KMS-11 (cell line): ENCODE measurements at regions not wholly inside any gene's neighbourhood (a gene's known extent, or its start where the extent isn't known, plus 50 kb on each side); places are given as distances from the start of the nearest gene placed in this dataset.
"Not testable (repeated sequence)": the region's sequence is repeated elsewhere in the genome, so short reads cannot be mapped to it uniquely, and the experiment has no call there.

Experiments
- H2AFZ ChIP-seq: fragments of 200-600 bp; sonication (generic); 2 replicates; pipeline ENCODE4 v1.6.1; 2016; ENCODE audit warnings: antibody characterized with exemption, mixed run types, low read depth
- H3K27ac ChIP-seq: fragments of 200-600 bp; sonication (generic); 2 replicates; pipeline ENCODE4 v1.6.1; 2016; ENCODE audit warnings: mild to moderate bottlenecking, mixed run types
- H3K27me3 ChIP-seq: fragments of 200-600 bp; sonication (generic); 2 replicates; pipeline ENCODE4 v1.6.1; 2017; ENCODE audit warnings: mild to moderate bottlenecking, low read depth, mixed run types, moderate library complexity; ENCODE audit not compliant: insufficient read depth
- H3K36me3 ChIP-seq: fragments of 200-600 bp; sonication (generic); 2 replicates; pipeline ENCODE4 v1.6.1; 2017; ENCODE audit warnings: mild to moderate bottlenecking, mixed run types; ENCODE audit not compliant: insufficient read depth
- H3K4me1 ChIP-seq: fragments of 200-600 bp; sonication (generic); 2 replicates; pipeline ENCODE4 v1.6.1; 2016; ENCODE audit warnings: mild to moderate bottlenecking, low read depth, mixed run types; ENCODE audit not compliant: poor library complexity, severe bottlenecking
- H3K4me2 ChIP-seq: fragments of 200-600 bp; sonication (generic); 2 replicates; pipeline ENCODE4 v1.7.0; 2016; ENCODE audit warnings: mild to moderate bottlenecking, mixed run types
- H3K4me3 ChIP-seq: fragments of 200-600 bp; sonication (generic); IDR thresholded peaks from 2 replicates; pipeline ENCODE4 v1.6.1; 2017; ENCODE audit warnings: low read depth, low read length, mixed read lengths; ENCODE audit not compliant: insufficient read depth
- H3K79me2 ChIP-seq: fragments of 200-600 bp; sonication (generic); 2 replicates; pipeline ENCODE4 v1.6.1; 2016; ENCODE audit warnings: low read depth, mixed run types; ENCODE audit not compliant: insufficient read depth
- H3K9ac ChIP-seq: fragments of 200-600 bp; sonication (generic); 2 replicates; pipeline ENCODE4 v1.6.1; 2016; ENCODE audit warnings: mild to moderate bottlenecking, mixed run types
- H4K20me1 ChIP-seq: fragments of 200-600 bp; sonication (generic); 2 replicates; pipeline ENCODE4 v1.6.1; 2016; ENCODE audit warnings: mild to moderate bottlenecking, mixed run types; ENCODE audit not compliant: insufficient read depth
- TF ChIP-seq, protein P1 (sequence below): fragments of 200-600 bp; sonication (generic); conservative IDR thresholded peaks from 2 replicates; pipeline ENCODE4 v1.6.1; 2017; ENCODE audit warnings: low read depth, mild to moderate bottlenecking, antibody characterized with exemption, low read length, moderate library complexity, mixed read lengths

DNA sequence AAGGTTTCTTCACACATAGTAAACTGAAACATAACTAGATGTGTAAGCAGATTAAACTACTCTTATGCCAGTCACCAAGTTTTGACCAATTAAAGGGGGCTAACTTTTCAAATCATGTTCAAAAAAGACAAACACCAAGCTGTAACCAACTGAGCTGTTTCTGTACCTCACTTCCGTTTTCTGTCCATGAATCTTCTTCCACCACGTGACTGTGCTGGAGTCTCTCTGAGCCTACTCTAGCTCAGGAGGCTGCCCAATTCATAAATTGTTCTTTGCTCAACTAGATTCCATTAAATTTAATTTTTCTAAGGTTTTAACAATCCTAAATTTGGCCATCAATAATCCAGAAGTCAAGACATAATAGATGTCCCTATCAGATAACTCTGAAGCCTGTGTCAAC is 229.4 kb downstream of the FNDC1 start:
- no peaks in the 10 kb centered on the region for H4K20me1 ChIP-seq
- no peaks in the 10 kb centered on the region for H3K27me3 ChIP-seq
- H3K4me1 ChIP-seq, result no peaks in the 10 kb centered on the region
- H3K36me3 ChIP-seq, result no peaks in the 10 kb centered on the region
- H3K79me2 ChIP-seq, result no peaks in the 10 kb centered on the region
- TF ChIP-seq, protein P1, sequence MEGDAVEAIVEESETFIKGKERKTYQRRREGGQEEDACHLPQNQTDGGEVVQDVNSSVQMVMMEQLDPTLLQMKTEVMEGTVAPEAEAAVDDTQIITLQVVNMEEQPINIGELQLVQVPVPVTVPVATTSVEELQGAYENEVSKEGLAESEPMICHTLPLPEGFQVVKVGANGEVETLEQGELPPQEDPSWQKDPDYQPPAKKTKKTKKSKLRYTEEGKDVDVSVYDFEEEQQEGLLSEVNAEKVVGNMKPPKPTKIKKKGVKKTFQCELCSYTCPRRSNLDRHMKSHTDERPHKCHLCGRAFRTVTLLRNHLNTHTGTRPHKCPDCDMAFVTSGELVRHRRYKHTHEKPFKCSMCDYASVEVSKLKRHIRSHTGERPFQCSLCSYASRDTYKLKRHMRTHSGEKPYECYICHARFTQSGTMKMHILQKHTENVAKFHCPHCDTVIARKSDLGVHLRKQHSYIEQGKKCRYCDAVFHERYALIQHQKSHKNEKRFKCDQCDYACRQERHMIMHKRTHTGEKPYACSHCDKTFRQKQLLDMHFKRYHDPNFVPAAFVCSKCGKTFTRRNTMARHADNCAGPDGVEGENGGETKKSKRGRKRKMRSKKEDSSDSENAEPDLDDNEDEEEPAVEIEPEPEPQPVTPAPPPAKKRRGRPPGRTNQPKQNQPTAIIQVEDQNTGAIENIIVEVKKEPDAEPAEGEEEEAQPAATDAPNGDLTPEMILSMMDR, result no peak
- H3K4me2 ChIP-seq, result no peak overlapping the region
- no peak overlapping the region for H3K27ac ChIP-seq
- no peak overlapping the region for H3K4me3 ChIP-seq
- no peak overlapping the region for H3K9ac ChIP-seq
- no peak overlapping the region for H2AFZ ChIP-seq

DNA sequence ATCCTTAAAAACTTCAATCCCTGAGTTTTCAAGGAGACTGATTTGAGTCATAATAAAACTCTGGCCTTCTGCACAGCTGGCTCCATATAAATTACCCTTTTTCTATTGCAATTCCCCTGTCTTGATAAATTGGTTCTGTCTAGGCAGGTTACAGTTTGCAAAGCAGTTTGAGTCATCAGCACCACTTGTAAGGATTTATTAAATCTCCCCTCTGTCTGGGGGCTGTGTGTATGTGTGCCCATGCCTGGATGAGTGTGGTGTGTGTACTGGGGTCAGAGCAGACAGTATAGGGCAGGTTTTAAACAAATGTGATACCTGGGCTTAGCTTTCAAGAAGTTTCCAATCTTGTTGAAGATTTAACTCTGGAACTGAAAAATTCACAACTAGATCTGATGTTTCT is 228.6 kb downstream of the FNDC1 start:
- H3K4me2 ChIP-seq, result no peak overlapping the region
- TF ChIP-seq, protein P1, result no peak
- H2AFZ ChIP-seq, result no peak overlapping the region
- no peak overlapping the region for H3K27ac ChIP-seq
- H3K4me3 ChIP-seq, result no peak overlapping the region
- H3K27me3 ChIP-seq, result no peaks in the 10 kb centered on the region
- H3K79me2 ChIP-seq, result no peaks in the 10 kb centered on the region
- H3K4me1 ChIP-seq, result no peaks in the 10 kb centered on the region
- no peak overlapping the region for H3K9ac ChIP-seq
- no peaks in the 10 kb centered on the region for H3K36me3 ChIP-seq
- no peaks in the 10 kb centered on the region for H4K20me1 ChIP-seq

DNA sequence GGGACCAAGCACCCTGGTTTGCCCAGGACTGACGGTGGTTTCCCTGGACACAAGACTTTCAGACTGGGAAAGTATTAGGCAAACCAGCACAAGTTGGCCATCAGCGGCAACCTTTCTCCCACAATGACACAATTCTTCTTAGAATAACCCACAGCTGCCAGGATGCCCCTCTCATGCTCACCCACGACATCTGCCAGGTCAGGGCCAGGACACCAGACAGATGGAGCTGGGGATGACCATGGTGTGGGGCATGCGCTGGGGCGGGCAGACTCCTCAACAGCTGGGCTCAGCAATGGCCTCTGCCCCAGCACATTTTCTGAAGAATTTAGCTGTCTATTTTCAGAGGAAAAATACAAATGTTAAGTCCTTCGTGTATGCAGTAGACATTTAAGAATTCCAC is 226.4 kb downstream of the FNDC1 start:
- Histone ChIP-seq H3K4me1 (no peaks in the 10 kb centered on the region), H2AFZ (no peak overlapping the region), H3K27me3 (no peaks in the 10 kb centered on the region), H3K4me2 (no peak overlapping the region), H3K9ac (no peak overlapping the region), H4K20me1 (no peaks in the 10 kb centered on the region), H3K36me3 (no peaks in the 10 kb centered on the region), H3K79me2 (no peaks in the 10 kb centered on the region), H3K27ac (no peak overlapping the region), H3K4me3 (no peak overlapping the region)
- TF ChIP-seq, protein P1, result no peak

DNA sequence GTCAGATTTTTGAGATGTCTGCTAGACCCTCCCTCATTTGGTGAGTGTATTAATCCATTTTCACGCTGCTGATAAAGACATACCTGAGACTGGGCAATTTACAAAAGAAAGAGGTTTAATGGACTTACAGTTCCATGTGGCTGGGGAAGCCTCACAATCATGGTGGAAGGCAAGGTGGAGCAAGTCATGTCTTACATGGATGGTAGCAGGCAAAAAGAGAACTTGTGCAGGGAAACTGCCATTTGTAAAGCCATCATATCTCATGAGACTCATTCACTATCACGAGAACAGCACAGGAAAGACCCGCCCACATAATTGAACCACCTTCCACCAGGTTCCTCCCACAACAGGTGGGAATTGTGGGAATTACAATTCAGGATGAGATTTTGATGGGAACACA is 223.5 kb downstream of the FNDC1 start:
- not testable (repeated sequence) for H3K4me1 ChIP-seq, H3K4me3 ChIP-seq, H3K79me2 ChIP-seq, H3K4me2 ChIP-seq, H3K27ac ChIP-seq, H3K9ac ChIP-seq, H3K27me3 ChIP-seq, H2AFZ ChIP-seq, H3K36me3 ChIP-seq, H4K20me1 ChIP-seq

DNA sequence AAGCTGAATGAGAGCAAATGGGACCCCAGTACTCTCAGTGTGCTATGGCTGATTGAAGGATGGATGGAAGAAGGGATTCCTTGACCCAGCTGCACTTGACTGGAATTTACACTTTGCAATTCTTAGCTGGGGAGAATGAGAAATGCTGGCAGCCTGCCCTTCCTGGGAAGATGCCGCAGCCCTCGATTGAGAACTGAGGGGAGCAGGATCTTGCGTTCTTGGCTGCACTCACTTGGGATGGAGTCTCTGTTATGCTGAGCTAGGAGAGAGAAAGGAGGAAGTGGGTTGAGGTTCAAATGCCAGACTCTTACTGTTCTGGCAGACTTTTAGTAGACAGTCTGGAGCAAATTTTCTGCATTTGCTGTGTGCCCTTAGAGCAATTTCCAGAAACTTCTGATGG is 221.2 kb downstream of the FNDC1 start:
- H3K4me3 ChIP-seq, result no peak overlapping the region
- no peak overlapping the region for H2AFZ ChIP-seq
- H3K27ac ChIP-seq, result no peak overlapping the region
- H3K79me2 ChIP-seq, result no peaks in the 10 kb centered on the region
- H3K27me3 ChIP-seq, result no peaks in the 10 kb centered on the region
- no peaks in the 10 kb centered on the region for H3K4me1 ChIP-seq
- H3K4me2 ChIP-seq, result no peak overlapping the region
- TF ChIP-seq, protein P1, result no peak
- H4K20me1 ChIP-seq, result no peaks in the 10 kb centered on the region
- no peaks in the 10 kb centered on the region for H3K36me3 ChIP-seq
- no peak overlapping the region for H3K9ac ChIP-seq
